ENCODE measurements at regions not wholly inside any gene's neighbourhood (a gene's known extent, or its start where the extent isn't known, plus 50 kb on each side); places are given as distances from the start of the nearest gene placed in this dataset.

- no peak for TF ChIP-seq CTCF (IDR thresholded peaks at IDR 0.05)
- Histone ChIP-seq H3K27me3 (ENCODE audit: control insufficient read depth, insufficient read depth, low read length) (no peaks in the 10 kb centered on the region), H3K4me3 (ENCODE audit: low read depth, low read length) (no peak overlapping the region), H3K9me3 (ENCODE audit: control insufficient read depth, low read length) (no peaks in the 10 kb centered on the region), H3K9ac (no peak overlapping the region), H3K4me1 (no peaks in the 10 kb centered on the region), H2AFZ (no peak overlapping the region), H3K79me2 (no peaks in the 10 kb centered on the region), H3K27ac (no peak overlapping the region), H3K36me3 (ENCODE audit: control insufficient read depth, insufficient read depth, low read length) (no peaks in the 10 kb centered on the region), H3K4me2 (ENCODE audit: low read length) (no peak overlapping the region)
These were observed 126.3 kb upstream of the PCSK2 start for GRCh38 chr20:17100506-17100905.

- Histone ChIP-seq H3K36me3 (ENCODE audit: control insufficient read depth, insufficient read depth, low read length) (no peaks in the 10 kb centered on the region), H3K27me3 (ENCODE audit: control insufficient read depth, insufficient read depth, low read length) (no peaks in the 10 kb centered on the region), H3K4me1 (no peaks in the 10 kb centered on the region), H3K4me2 (ENCODE audit: low read length) (no peak overlapping the region), H3K4me3 (ENCODE audit: low read depth, low read length) (no peak overlapping the region), H3K9ac (no peak overlapping the region), H3K79me2 (no peaks in the 10 kb centered on the region), H2AFZ (no peak overlapping the region), H3K9me3 (ENCODE audit: control insufficient read depth, low read length) (no peaks in the 10 kb centered on the region), H3K27ac (no peak overlapping the region)
- TF ChIP-seq CTCF (IDR thresholded peaks at IDR 0.05): no peak
These were observed 119.7 kb upstream of the PCSK2 start for GRCh38 chr20:17107127-17107526.

GRCh38 chr20:17108896-17109295, 117.9 kb upstream of the PCSK2 start:
- Histone ChIP-seq H3K4me2 (ENCODE audit: low read length) (no peak overlapping the region), H2AFZ (no peak overlapping the region), H3K9me3 (ENCODE audit: control insufficient read depth, low read length) (no peaks in the 10 kb centered on the region), H3K36me3 (ENCODE audit: control insufficient read depth, insufficient read depth, low read length) (no peaks in the 10 kb centered on the region), H3K9ac (no peak overlapping the region), H3K4me1 (no peaks in the 10 kb centered on the region), H3K4me3 (ENCODE audit: low read depth, low read length) (no peak overlapping the region), H3K27me3 (ENCODE audit: control insufficient read depth, insufficient read depth, low read length) (no peaks in the 10 kb centered on the region), H3K79me2 (no peaks in the 10 kb centered on the region), H3K27ac (no peak overlapping the region)
- no peak for TF ChIP-seq CTCF (IDR thresholded peaks at IDR 0.05)

GRCh38 chr20:17109307-17109706, 117.5 kb upstream of the PCSK2 start:
- Histone ChIP-seq H3K9ac (no peak overlapping the region), H3K9me3 (ENCODE audit: control insufficient read depth, low read length) (no peaks in the 10 kb centered on the region), H3K79me2 (no peaks in the 10 kb centered on the region), H3K4me3 (ENCODE audit: low read depth, low read length) (no peak overlapping the region), H3K4me2 (ENCODE audit: low read length) (no peak overlapping the region), H3K27ac (no peak overlapping the region), H3K36me3 (ENCODE audit: control insufficient read depth, insufficient read depth, low read length) (no peaks in the 10 kb centered on the region), H2AFZ (no peak overlapping the region), H3K4me1 (no peaks in the 10 kb centered on the region), H3K27me3 (ENCODE audit: control insufficient read depth, insufficient read depth, low read length) (no peaks in the 10 kb centered on the region)
- no peak for TF ChIP-seq CTCF (IDR thresholded peaks at IDR 0.05)

GRCh38 chr20:17128206-17128605, 98.6 kb upstream of the PCSK2 start:
- H3K4me3 ChIP-seq (ENCODE audit: low read depth, low read length): no peak overlapping the region
- H3K27me3 ChIP-seq (ENCODE audit: control insufficient read depth, insufficient read depth, low read length): no peaks in the 10 kb centered on the region
- H3K79me2 ChIP-seq: no peaks in the 10 kb centered on the region
- H3K27ac ChIP-seq: no peak overlapping the region
- TF ChIP-seq CTCF (IDR thresholded peaks at IDR 0.05): no peak
- H3K4me1 ChIP-seq: no peaks in the 10 kb centered on the region
- no peak overlapping the region for H3K4me2 ChIP-seq (ENCODE audit: low read length)
- no peaks in the 10 kb centered on the region for H3K36me3 ChIP-seq (ENCODE audit: control insufficient read depth, insufficient read depth, low read length)
- H3K9me3 ChIP-seq (ENCODE audit: control insufficient read depth, low read length): no peaks in the 10 kb centered on the region
- no peak overlapping the region for H2AFZ ChIP-seq
- H3K9ac ChIP-seq: no peak overlapping the region

All from parathyroid adenoma (tissue), 2 donors.